IMR-90 (cell line): ENCODE measurements at regions not wholly inside any gene's neighbourhood (a gene's known extent, or its start where the extent isn't known, plus 50 kb on each side); places are given as distances from the start of the nearest gene placed in this dataset.

Experiments
- ATAC-seq: fragments of 200-7000 bp; cut with Tn5 transposase; 2 replicates; pipeline ENCODE4 v1.9.1; 2020; ENCODE audit warnings: low read depth, mild to moderate bottlenecking, moderate library complexity
- BruUV-seq: library from RNA; stranded (reverse); fragments of 400-500 nt; replicated peaks from 2 replicates; lab custom pipeline; 2021; lab: Mats Ljungman, UMichigan
- CTCF ChIA-PET: fragments of 300-600 bp; formaldehyde crosslinking; extraction: SDS; loops from one replicate; lab custom pipeline; 2021; ENCODE audit warnings: antibody characterized with exemption; lab: Yijun Ruan, JAX
- POLR2A ChIA-PET: fragments of 300-600 bp; sonication (Branson Sonifier 250); formaldehyde crosslinking; loops from one replicate; lab custom pipeline; 2022; ENCODE audit warnings: antibody characterized with exemption; ENCODE audit not compliant: unreplicated experiment; lab: Charles Lee
- DNase-seq: peaks from one replicate; pipeline ENCODE4 v3.0.0; 2013
- H2AFZ ChIP-seq: replicated peaks from 2 replicates; pipeline ENCODE3; 2013; ENCODE audit warnings: low read length, mild to moderate bottlenecking; ENCODE audit not compliant: poor library complexity
- H2AK5ac ChIP-seq: 2 replicates; pipeline ENCODE4 v1.6.1; 2013; ENCODE audit warnings: low read depth, low read length, inconsistent platforms
- H2AK9ac ChIP-seq: replicated peaks from 2 replicates; pipeline ENCODE3; 2013; ENCODE audit warnings: mild to moderate bottlenecking, low read depth, low read length, moderate library complexity; ENCODE audit not compliant: poor library complexity
- H2BK120ac ChIP-seq: 2 replicates; pipeline ENCODE4 v1.6.1; 2013; ENCODE audit warnings: low read depth, low read length, inconsistent platforms
- H2BK15ac ChIP-seq: 3 replicates; pipeline ENCODE4 v1.6.1; 2013; ENCODE audit warnings: low read depth, low read length, inconsistent platforms
- H2BK20ac ChIP-seq: 2 replicates; pipeline ENCODE4 v1.6.1; 2013; ENCODE audit warnings: low read depth, mild to moderate bottlenecking, inconsistent platforms, low read length, moderate library complexity
- H2BK5ac ChIP-seq: 2 replicates; pipeline ENCODE4 v1.6.1; 2013; ENCODE audit warnings: mild to moderate bottlenecking, low read depth, low read length, inconsistent platforms; ENCODE audit not compliant: poor library complexity, severe bottlenecking
- H3K14ac ChIP-seq: replicated peaks from 2 replicates; pipeline ENCODE4 v1.6.1; 2013; ENCODE audit warnings: low read depth, low read length, inconsistent platforms
- H3K18ac ChIP-seq: 2 replicates; pipeline ENCODE4 v1.6.1; 2013; ENCODE audit warnings: low read depth, low read length, control low read depth
- H3K23ac ChIP-seq: 2 replicates; pipeline ENCODE4 v1.6.1; 2013; ENCODE audit warnings: low read depth, low read length, inconsistent platforms
- H3K27ac ChIP-seq: 2 replicates; pipeline ENCODE4 v1.5.1; 2013; ENCODE audit warnings: mild to moderate bottlenecking, control low read depth, low read length; ENCODE audit not compliant: insufficient read depth
- H3K27me3 ChIP-seq: 2 replicates; pipeline ENCODE4 v1.6.1; 2013; ENCODE audit warnings: low read length; ENCODE audit not compliant: control insufficient read depth, insufficient read depth
- H3K36me3 ChIP-seq: 2 replicates; pipeline ENCODE4 v1.6.1; 2013; ENCODE audit warnings: low read length, mixed read lengths; ENCODE audit not compliant: control insufficient read depth, insufficient read depth
- H3K4ac ChIP-seq: 2 replicates; pipeline ENCODE4 v1.6.1; 2013; ENCODE audit warnings: low read depth, low read length, inconsistent platforms
- H3K4me1 ChIP-seq: 2 replicates; pipeline ENCODE4 v1.6.1; 2013; ENCODE audit warnings: low read length, mixed read lengths; ENCODE audit not compliant: control insufficient read depth, insufficient read depth
- H3K4me2 ChIP-seq: 2 replicates; pipeline ENCODE4 v1.6.1; 2013; ENCODE audit warnings: low read depth, mild to moderate bottlenecking, control low read depth, low read length, moderate library complexity
- H3K4me3 ChIP-seq: 2 replicates; pipeline ENCODE4 v1.5.1; 2013; ENCODE audit warnings: low read depth, mild to moderate bottlenecking, control low read depth, low read length, moderate library complexity; ENCODE audit not compliant: insufficient read depth
- H3K56ac ChIP-seq: 2 replicates; pipeline ENCODE4 v1.6.1; 2013; ENCODE audit warnings: low read length, inconsistent platforms; ENCODE audit not compliant: insufficient read depth; ENCODE audit errors: extremely low read depth
- H3K79me1 ChIP-seq, 2 experiments: 2 replicates each; pipeline ENCODE4 v1.6.1; 2013; ENCODE audit warnings: low read length in 2 of 2, inconsistent platforms in 1 of 2, low read depth in 1 of 2
- H3K9ac ChIP-seq: 2 replicates; pipeline ENCODE4 v1.6.1; 2013; ENCODE audit warnings: low read depth, low read length, control low read depth
- H3K9me1 ChIP-seq: 2 replicates; pipeline ENCODE4 v1.6.1; 2013; ENCODE audit warnings: low read length, inconsistent platforms; ENCODE audit not compliant: insufficient read depth
- H3K9me3 ChIP-seq: 2 replicates; pipeline ENCODE4 v1.6.1; 2013; ENCODE audit warnings: low read length; ENCODE audit not compliant: control insufficient read depth, insufficient read depth
- H4K20me1 ChIP-seq: 2 replicates; pipeline ENCODE4 v1.6.1; 2013; ENCODE audit warnings: low read length, inconsistent platforms; ENCODE audit not compliant: insufficient read depth
- H4K5ac ChIP-seq: 2 replicates; pipeline ENCODE4 v1.6.1; 2013; ENCODE audit warnings: mild to moderate bottlenecking, low read depth, low read length, control low read depth
- H4K8ac ChIP-seq, 2 experiments: 2 replicates each; pipeline ENCODE4 v1.6.1; 2013; ENCODE audit warnings: low read depth in 2 of 2, low read length in 2 of 2, control low read depth in 1 of 2, inconsistent platforms in 1 of 2
- H4K91ac ChIP-seq: 2 replicates; pipeline ENCODE4 v1.6.1; 2013; ENCODE audit warnings: low read depth, low read length, inconsistent platforms; ENCODE audit not compliant: insufficient read depth
- BHLHE40 ChIP-seq: fragments of 150-350 bp; IDR thresholded peaks from 2 replicates; pipeline ENCODE4 v1.6.1; 2016; ENCODE audit warnings: mild to moderate bottlenecking, low read depth, low read length
- CTCF ChIP-seq: conservative IDR thresholded peaks from 2 replicates; pipeline ENCODE4 v1.5.1; 2012; ENCODE audit warnings: mild to moderate bottlenecking, low read depth, low read length, improper control_type of control experiment
- MAZ ChIP-seq: IDR thresholded peaks from 2 replicates; pipeline ENCODE4 v1.6.1; 2012; ENCODE audit warnings: low read depth, mild to moderate bottlenecking, low read length, improper control_type of control experiment, moderate library complexity, borderline replicate concordance
- RAD21 ChIP-seq: IDR thresholded peaks from 2 replicates; pipeline ENCODE4 v1.6.1; 2012; ENCODE audit warnings: low read length, improper control_type of control experiment
- RCOR1 ChIP-seq: IDR thresholded peaks from 2 replicates; pipeline ENCODE4 v1.6.1; 2012; ENCODE audit warnings: mild to moderate bottlenecking, low read length, improper control_type of control experiment; ENCODE audit not compliant: insufficient replicate concordance
- RFX5 ChIP-seq: IDR thresholded peaks from 2 replicates; pipeline ENCODE4 v1.8.0; 2012; ENCODE audit warnings: low read depth, mild to moderate bottlenecking, low read length, moderate library complexity
- SMC3 ChIP-seq: fragments of 150-350 bp; IDR thresholded peaks from 2 replicates; pipeline ENCODE4 v1.6.1; 2016; ENCODE audit warnings: low read depth, mild to moderate bottlenecking, antibody characterized with exemption, low read length, moderate library complexity
- WGBS, 2 experiments: methylation state at CpG; one replicate each; pipeline versions ENCODE4 v1.1.5 to v1.1.7; 2013; ENCODE audit warnings: missing lambda C conversion rate in 2 of 2; ENCODE audit not compliant: insufficient read length in 1 of 2; ENCODE audit errors: extremely low coverage in 2 of 2; 5-methylcytosine and 5-hydroxymethylcytosine counted together
- dilution Hi-C: fragments of 300-500 bp; cut with HindIII; formaldehyde crosslinking; loops from one replicate; pipeline ENCODE4 v1.14.3; 2018; ENCODE audit warnings: low sequenced_read_pairs; ENCODE audit not compliant: unreplicated experiment
- in situ Hi-C: fragments of 300-500 bp; cut with MboI; formaldehyde crosslinking; loops from 3 replicates; pipeline ENCODE4 v1.14.3; 2019; ENCODE audit warnings: low sequenced_read_pairs, inconsistent platforms, mixed read lengths
- intact Hi-C: fragments of 100-400 bp; cut with micrococcal nuclease; formaldehyde crosslinking; loops from 2 replicates; pipeline ENCODE4 v1.10.0; 2022
- TF ChIP-seq, protein P1 (sequence below): fragments of 150-350 bp; IDR thresholded peaks from 2 replicates; pipeline ENCODE4 v1.6.1; 2017; ENCODE audit warnings: mild to moderate bottlenecking, antibody characterized with exemption, low read length, low read depth

GRCh38 chr9:90095682-90096081 lies 490.9 kb downstream of the GADD45G start:
- Histone ChIP-seq H2AK9ac (no peak overlapping the region), H4K5ac (no peak overlapping the region), H3K4me1 (no peaks in the 10 kb centered on the region), H3K23ac (no peak overlapping the region), H2BK120ac (no peak overlapping the region), H2AK5ac (no peak overlapping the region), H3K9ac (no peak overlapping the region), H3K79me1 (no peaks in the 10 kb centered on the region), H3K4ac (no peak overlapping the region), H3K4me2 (no peak overlapping the region), H4K91ac (no peak overlapping the region), H3K9me1 (peaks cover 4% of the 10 kb centered on the region; the same call in 1 of the 2 replicates), H2AFZ (no peak overlapping the region), H3K27me3 (peaks cover 6% of the 10 kb centered on the region), H3K14ac (no peak overlapping the region), H4K20me1 (no peaks in the 10 kb centered on the region), H3K27ac (no peak overlapping the region), H3K4me3 (no peak overlapping the region), H3K36me3 (no peaks in the 10 kb centered on the region), H2BK15ac (no peak overlapping the region), H3K18ac (no peak overlapping the region), H2BK5ac (no peak overlapping the region), H2BK20ac (no peak overlapping the region), H3K9me3 (no peaks in the 10 kb centered on the region), H4K8ac (no peak overlapping the region), H3K56ac (no peak overlapping the region)
- dilution Hi-C loops, result no loop called here
- DNase-seq (no peak), ATAC-seq (no peak)
- intact Hi-C loops, result no loop called here
- TF ChIP-seq, protein P1, sequence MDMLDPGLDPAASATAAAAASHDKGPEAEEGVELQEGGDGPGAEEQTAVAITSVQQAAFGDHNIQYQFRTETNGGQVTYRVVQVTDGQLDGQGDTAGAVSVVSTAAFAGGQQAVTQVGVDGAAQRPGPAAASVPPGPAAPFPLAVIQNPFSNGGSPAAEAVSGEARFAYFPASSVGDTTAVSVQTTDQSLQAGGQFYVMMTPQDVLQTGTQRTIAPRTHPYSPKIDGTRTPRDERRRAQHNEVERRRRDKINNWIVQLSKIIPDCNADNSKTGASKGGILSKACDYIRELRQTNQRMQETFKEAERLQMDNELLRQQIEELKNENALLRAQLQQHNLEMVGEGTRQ, result no peak
- TF ChIP-seq MAZ, result no peak
- TF ChIP-seq RCOR1, result no peak
- no peak for TF ChIP-seq BHLHE40
- no peak for TF ChIP-seq RAD21
- TF ChIP-seq CTCF, result no peak
- no peak for TF ChIP-seq RFX5
- TF ChIP-seq SMC3, result no peak
- ChIA-PET CTCF (interaction anchor here (0.9 to 1.3 kb wide), 4 partner anchors 493 to 498 kb away, joined by 3 to 6 read pairs (median 4); no protein-coding TSS in a partner anchor), POLR2A (no interaction called here)
- 79% methylated on average over 7 of the region's 11 CpGs; no CpG with 5 or more reads in 1 of the 2 experiments for WGBS, 2 experiments
- in situ Hi-C loops, result no loop called here
- BruUV-seq, result no TSS peak
